ENCODE measurements at regions not wholly inside any gene's neighbourhood (a gene's known extent, or its start where the extent isn't known, plus 50 kb on each side); places are given as distances from the start of the nearest gene placed in this dataset.

- TF ChIP-seq SUZ12 (IDR thresholded peaks at IDR 0.05; ENCODE audit: low read length) (no peak), POU5F1 (IDR thresholded peaks at IDR 0.05; ENCODE audit: low read depth, low read length) (no peak), NRF1 (IDR thresholded peaks at IDR 0.05; ENCODE audit: low read depth, low read length) (no peak)
- TF ChIP-seq, protein P1, sequence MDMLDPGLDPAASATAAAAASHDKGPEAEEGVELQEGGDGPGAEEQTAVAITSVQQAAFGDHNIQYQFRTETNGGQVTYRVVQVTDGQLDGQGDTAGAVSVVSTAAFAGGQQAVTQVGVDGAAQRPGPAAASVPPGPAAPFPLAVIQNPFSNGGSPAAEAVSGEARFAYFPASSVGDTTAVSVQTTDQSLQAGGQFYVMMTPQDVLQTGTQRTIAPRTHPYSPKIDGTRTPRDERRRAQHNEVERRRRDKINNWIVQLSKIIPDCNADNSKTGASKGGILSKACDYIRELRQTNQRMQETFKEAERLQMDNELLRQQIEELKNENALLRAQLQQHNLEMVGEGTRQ (IDR thresholded peaks at IDR 0.05; ENCODE audit: low read length) = no peak
Observed at GRCh38 chr5:155408465-155408864, 394.9 kb downstream of the KIF4B start (continued).

All from H1 (cell line).